Stimulated activated CD4-positive, alpha-beta T cell treated with anti-CD3 and anti-CD28 coated beads, Interleukin-2, amount 100 ng/mL, for 48 hours (primary cell): ENCODE measurements at regions not wholly inside any gene's neighbourhood (a gene's known extent, or its start where the extent isn't known, plus 50 kb on each side); places are given as distances from the start of the nearest gene placed in this dataset.
"Not testable (repeated sequence)": the region's sequence is repeated elsewhere in the genome, so short reads cannot be mapped to it uniquely, and the experiment has no call there.

Source experiments
- DNase-seq, 2 donors: peaks; one replicate each; pipeline ENCODE4 v3.0.0-alpha.2; 2020

- DNase-seq = no peak
These were observed 166.3 kb downstream of the C9orf50 start for GRCh38 chr9:129454467-129455067.

- DNase-seq = no peak
These were observed 167.2 kb downstream of the C9orf50 start for GRCh38 chr9:129453734-129454133.

- DNase-seq = no peak
These were observed 169.2 kb downstream of the C9orf50 start for GRCh38 chr9:129451669-129452068.

- DNase-seq = no peak
These were observed 169.7 kb downstream of the C9orf50 start for GRCh38 chr9:129451089-129451656.

GRCh38 chr9:129449066-129449465 lies 171.8 kb downstream of the C9orf50 start:
- DNase-seq = no peak

GRCh38 chr9:129446828-129447550 lies 173.9 kb downstream of the C9orf50 start:
- no peak for DNase-seq

GRCh38 chr9:129445794-129446306 lies 175.1 kb downstream of the C9orf50 start:
- no peak for DNase-seq

GRCh38 chr9:129443515-129444164 lies 177.3 kb downstream of the C9orf50 start:
- not testable (repeated sequence) for DNase-seq

GRCh38 chr9:129442803-129443511 lies 177.9 kb downstream of the C9orf50 start:
- no peak for DNase-seq

GRCh38 chr9:129441852-129442251 lies 179.0 kb downstream of the C9orf50 start:
- DNase-seq = no peak

- DNase-seq = no peak
These were observed 180.3 kb downstream of the C9orf50 start for GRCh38 chr9:129440435-129441186.

GRCh38 chr9:129439242-129439641 lies 181.7 kb downstream of the C9orf50 start:
- DNase-seq = no peak

- DNase-seq = no peak
These were observed 183.1 kb downstream of the C9orf50 start for GRCh38 chr9:129437626-129438323.

GRCh38 chr9:129436751-129437625 lies 183.9 kb downstream of the C9orf50 start:
- DNase-seq = no peak

- no peak for DNase-seq
These were observed 184.7 kb downstream of the C9orf50 start for GRCh38 chr9:129435988-129436717.

GRCh38 chr9:129435291-129435690 lies 185.6 kb downstream of the C9orf50 start:
- no peak for DNase-seq

GRCh38 chr9:129434187-129434586 lies 186.7 kb downstream of the C9orf50 start:
- DNase-seq = no peak

- no peak for DNase-seq
These were observed 188.4 kb downstream of the C9orf50 start for GRCh38 chr9:129432297-129433154.
